ENCODE measurements at regions not wholly inside any gene's neighbourhood (a gene's known extent, or its start where the extent isn't known, plus 50 kb on each side); places are given as distances from the start of the nearest gene placed in this dataset.

DNA sequence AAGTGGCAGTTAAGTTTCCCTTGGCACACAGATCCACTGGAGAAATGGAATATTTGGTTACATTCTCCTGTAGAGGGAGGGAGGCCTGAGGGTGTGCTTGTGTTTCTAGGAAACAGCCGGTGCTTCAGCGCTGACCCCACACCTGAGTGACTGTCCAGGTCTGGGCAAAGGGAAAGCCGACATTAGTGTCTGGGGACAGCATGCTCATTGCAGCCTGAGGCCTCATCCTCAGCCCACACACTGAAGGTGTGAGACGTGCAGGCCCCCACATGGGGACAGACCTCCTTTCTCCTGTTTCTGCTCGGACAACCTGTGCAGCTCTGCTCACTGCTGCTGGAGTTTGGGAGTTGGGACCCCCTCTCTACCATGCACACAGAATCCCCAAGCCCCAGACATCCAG lies 178.3 kb downstream of the ACKR3 start:
- TF ChIP-seq FOXM1 (IDR thresholded peaks at IDR 0.05; ENCODE audit: borderline replicate concordance): no peak
- TF ChIP-seq ELF4 (IDR thresholded peaks at IDR 0.05): no peak
- no peak for TF ChIP-seq LEF1 (IDR thresholded peaks at IDR 0.05; ENCODE audit: borderline replicate concordance)
- no peak for TF ChIP-seq BHLHE40 (IDR thresholded peaks at IDR 0.05; ENCODE audit: borderline replicate concordance)
- no peak for TF ChIP-seq ZNF384 (IDR thresholded peaks at IDR 0.05)
- TF ChIP-seq SP1 (IDR thresholded peaks at IDR 0.05): no peak
- no peak for TF ChIP-seq TARDBP (IDR thresholded peaks at IDR 0.05)

All from HEK293T (cell line).